ENCODE measurements at regions not wholly inside any gene's neighbourhood (a gene's known extent, or its start where the extent isn't known, plus 50 kb on each side); places are given as distances from the start of the nearest gene placed in this dataset.

DNA sequence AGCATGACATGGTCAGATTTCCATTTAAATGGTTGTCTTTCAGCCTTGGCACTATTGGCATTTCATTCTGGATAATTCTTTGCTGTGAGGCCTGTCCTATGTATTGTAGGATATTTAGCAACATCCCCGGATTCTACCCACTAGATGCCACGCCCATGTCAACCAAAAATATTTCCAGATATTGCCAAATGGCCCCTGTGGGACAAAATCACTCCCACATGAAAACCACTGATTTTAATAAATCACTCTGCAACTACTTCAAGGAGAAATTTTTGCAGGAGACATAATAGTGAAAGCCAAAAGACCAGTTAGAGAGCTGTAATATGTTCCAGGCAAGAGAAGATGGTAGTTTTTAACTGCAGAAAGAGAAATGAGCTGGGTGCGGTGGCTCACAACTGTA lies 55.9 kb upstream of the RARB start:
- H3K4me3 ChIP-seq (ENCODE audit: low read depth, low read length) = no peak overlapping the region
- TF ChIP-seq CTCF (IDR thresholded peaks at IDR 0.05; ENCODE audit: low read depth, low read length) = no peak

GRCh38 chr3:25376340-25376739 lies 51.7 kb upstream of the RARB start:
- H3K4me3 ChIP-seq (ENCODE audit: low read depth, low read length) = no peak overlapping the region
- no peak for TF ChIP-seq CTCF (IDR thresholded peaks at IDR 0.05; ENCODE audit: low read depth, low read length)

GRCh38 chr3:25377042-25377441 lies 51.0 kb upstream of the RARB start:
- H3K4me3 ChIP-seq (ENCODE audit: low read depth, low read length) = no peak overlapping the region
- TF ChIP-seq CTCF (IDR thresholded peaks at IDR 0.05; ENCODE audit: low read depth, low read length) = no peak

Measured in WI38 (cell line).